ENCODE measurements at regions not wholly inside any gene's neighbourhood (a gene's known extent, or its start where the extent isn't known, plus 50 kb on each side); places are given as distances from the start of the nearest gene placed in this dataset.
A peak's percentile ranks its signal among the peaks of the same experiment; 100 is the strongest.

DNA sequence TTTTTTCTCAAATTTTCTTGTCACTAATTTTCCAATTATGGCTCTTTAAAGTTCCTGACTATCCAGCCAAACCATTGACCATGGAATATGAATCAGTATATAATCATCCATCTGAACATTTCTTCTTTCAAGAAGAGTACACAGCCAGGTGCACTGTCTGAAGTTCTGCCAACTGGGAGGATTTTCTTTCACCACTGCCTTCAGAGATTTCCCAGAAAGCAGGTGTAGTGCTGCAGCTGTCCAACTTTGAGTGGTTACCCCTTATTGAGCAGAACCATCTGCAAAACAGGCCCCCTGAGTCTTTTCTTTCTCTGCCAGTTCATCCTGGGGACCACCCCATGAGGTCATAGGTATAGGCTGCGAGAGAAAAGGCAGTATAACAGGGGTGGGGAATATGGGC lies 1213.2 kb downstream of the RAPGEF2 start:
- H3K4me3 ChIP-seq (ENCODE audit: low read length), result no peak overlapping the region
- TF ChIP-seq, protein P1, sequence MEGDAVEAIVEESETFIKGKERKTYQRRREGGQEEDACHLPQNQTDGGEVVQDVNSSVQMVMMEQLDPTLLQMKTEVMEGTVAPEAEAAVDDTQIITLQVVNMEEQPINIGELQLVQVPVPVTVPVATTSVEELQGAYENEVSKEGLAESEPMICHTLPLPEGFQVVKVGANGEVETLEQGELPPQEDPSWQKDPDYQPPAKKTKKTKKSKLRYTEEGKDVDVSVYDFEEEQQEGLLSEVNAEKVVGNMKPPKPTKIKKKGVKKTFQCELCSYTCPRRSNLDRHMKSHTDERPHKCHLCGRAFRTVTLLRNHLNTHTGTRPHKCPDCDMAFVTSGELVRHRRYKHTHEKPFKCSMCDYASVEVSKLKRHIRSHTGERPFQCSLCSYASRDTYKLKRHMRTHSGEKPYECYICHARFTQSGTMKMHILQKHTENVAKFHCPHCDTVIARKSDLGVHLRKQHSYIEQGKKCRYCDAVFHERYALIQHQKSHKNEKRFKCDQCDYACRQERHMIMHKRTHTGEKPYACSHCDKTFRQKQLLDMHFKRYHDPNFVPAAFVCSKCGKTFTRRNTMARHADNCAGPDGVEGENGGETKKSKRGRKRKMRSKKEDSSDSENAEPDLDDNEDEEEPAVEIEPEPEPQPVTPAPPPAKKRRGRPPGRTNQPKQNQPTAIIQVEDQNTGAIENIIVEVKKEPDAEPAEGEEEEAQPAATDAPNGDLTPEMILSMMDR (IDR thresholded peaks at IDR 0.05; ENCODE audit: insufficient read depth, low read depth, low read length, missing control alignments), result no peak
- DNase-seq (ENCODE audit: low read depth), result no peak

DNA sequence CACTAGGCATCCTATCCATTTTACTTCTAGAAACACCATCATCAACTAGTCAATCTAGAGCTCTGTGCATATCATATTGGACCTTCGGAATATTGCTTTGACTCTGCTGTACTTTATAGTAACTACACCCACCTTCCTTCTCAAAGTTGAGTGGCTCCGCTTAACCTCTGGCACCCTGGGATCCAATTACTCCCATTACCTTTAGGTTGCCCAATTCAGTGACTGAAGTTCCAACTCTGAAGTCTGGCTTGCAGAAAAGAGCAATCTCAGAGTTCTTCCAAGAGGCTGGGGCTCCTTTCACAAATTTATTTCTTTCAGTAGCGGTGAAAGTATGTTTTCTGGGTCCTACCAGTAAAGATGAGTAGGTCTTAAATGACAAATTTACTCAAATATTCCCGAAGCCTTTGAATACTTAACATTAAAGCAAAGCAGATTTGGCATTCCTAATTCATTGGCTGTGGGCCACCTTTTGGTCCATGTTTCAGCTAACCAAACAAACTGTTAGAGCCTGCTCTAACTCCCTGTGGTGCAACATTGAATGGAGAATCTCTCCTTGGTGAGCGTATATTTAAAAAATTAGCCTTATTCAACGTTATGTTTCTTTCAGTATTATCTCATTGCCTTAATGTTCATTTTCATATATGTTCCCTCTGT lies 1215.8 kb downstream of the RAPGEF2 start:
- H3K4me3 ChIP-seq (ENCODE audit: low read length), result no peak overlapping the region
- TF ChIP-seq, protein P1 (IDR thresholded peaks at IDR 0.05; ENCODE audit: insufficient read depth, low read depth, low read length, missing control alignments), result no peak
- no peak for DNase-seq (ENCODE audit: low read depth)

DNA sequence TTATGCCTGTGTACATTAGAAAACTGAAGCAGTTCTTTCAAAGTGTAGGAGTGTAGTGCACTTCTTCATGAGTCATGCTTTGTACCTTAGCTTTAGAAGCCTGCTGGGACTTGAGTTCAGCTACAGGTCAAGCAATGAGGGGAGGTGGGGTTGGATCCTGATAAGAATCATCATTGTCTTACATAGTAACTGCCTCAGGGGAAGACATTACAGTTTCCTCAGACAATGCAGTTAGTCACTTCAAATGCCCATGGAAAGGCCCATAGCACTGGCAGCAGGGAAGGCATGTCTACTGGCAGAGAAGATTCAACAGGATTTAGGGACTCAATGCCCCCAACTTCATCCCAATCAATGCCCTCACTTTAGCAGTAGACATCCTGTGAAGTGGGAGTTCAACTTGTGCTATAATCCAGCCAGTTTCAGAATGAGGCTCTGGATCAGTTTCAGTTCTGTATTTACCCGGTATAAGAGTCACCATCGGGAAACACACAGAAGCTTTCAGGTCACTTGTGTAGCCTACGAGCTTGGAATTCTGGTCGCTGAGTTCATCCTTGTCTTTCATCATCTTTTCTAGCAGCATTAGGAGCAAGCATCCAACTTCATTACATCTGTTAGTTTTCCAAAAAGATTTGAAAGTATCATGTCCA lies 1216.5 kb downstream of the RAPGEF2 start:
- H3K4me3 ChIP-seq (ENCODE audit: low read length), result no peak overlapping the region
- TF ChIP-seq, protein P1 (IDR thresholded peaks at IDR 0.05; ENCODE audit: insufficient read depth, low read depth, low read length, missing control alignments), result no peak
- DNase-seq (ENCODE audit: low read depth), result peak; percentile 98

DNA sequence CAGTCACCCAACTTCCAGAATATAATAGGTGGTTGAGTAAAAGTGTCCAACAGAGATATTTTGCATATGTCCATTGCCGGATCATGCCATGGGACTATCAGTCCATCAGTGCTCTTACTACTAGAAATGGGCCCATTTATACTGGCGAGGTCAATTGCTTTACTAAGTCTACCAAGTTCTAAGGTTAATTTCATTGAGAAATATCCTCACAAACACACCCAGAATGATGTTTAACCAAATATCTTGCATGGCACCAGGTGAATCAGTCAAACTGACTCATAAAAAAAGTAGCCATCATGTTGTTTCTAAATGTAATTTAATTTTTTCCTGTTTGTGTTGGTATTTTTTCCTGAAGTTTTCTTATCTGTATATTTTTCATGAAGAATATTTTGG lies 1217.0 kb downstream of the RAPGEF2 start:
- peak; percentile 73 for DNase-seq (ENCODE audit: low read depth)
- H3K4me3 ChIP-seq (ENCODE audit: low read length), result no peak overlapping the region
- TF ChIP-seq, protein P1 (IDR thresholded peaks at IDR 0.05; ENCODE audit: insufficient read depth, low read depth, low read length, missing control alignments), result no peak

DNA sequence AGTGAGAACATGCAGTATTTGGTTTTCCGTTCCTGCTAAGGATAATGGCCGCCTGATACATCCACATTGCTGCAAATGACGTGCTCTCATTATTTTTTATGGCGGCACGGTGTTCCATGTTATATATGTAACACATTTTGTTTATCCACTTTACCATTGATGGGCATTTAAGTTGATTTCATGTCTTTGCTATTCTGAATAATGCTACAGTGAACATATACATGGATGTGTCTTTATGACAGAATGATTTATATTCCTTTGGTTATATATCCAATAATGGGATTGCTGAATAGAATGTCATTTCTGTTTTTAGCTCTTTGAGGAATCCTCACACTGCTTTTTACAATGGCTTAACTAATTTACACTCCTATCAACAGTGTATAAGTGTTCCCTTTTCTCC lies 1223.2 kb downstream of the RAPGEF2 start:
- H3K4me3 ChIP-seq (ENCODE audit: low read length), result no peak overlapping the region
- TF ChIP-seq, protein P1 (IDR thresholded peaks at IDR 0.05; ENCODE audit: insufficient read depth, low read depth, low read length, missing control alignments), result no peak
- no peak for DNase-seq (ENCODE audit: low read depth)

DNA sequence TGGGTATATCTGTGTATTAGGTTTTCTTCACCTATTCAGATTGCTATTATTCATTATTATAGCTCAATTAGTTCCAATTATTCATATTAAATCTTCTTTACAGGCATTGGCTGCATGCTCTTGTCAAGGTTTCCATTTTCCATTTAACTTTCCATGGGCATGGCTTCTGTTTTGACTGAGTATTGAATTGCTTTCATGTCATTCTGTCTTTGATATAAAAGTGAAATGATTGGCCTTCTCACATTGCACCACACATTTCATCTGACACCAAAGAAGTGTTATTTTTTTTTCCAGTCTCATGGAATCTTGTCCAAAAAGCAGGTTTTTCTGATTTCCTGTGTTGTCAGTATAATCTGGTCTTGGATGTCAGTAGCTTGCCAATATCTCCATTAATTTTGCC lies 1244.3 kb downstream of the RAPGEF2 start:
- TF ChIP-seq, protein P1 (IDR thresholded peaks at IDR 0.05; ENCODE audit: insufficient read depth, low read depth, low read length, missing control alignments), result no peak
- no peak for DNase-seq (ENCODE audit: low read depth)
- no peak overlapping the region for H3K4me3 ChIP-seq (ENCODE audit: low read length)

DNA sequence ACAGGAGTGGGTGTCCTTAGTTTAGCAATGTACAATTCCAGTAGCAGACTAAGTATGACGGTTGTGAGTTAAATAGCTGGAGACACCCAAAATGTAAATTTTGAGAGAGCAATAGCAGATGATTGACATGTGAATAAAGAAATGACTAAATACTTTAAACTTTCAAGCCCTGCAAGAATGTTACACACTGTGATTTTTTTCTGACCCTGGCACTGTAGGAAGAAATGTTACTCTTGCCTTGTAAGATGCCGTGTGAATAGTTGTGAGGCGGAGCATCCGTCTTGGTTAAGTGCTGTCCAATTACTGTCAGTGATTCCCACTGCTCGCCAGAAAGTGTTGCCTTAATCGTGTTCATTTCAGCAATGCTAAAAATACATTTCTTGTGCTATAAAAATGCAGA lies 1248.1 kb downstream of the RAPGEF2 start:
- TF ChIP-seq, protein P1 (IDR thresholded peaks at IDR 0.05; ENCODE audit: insufficient read depth, low read depth, low read length, missing control alignments), result no peak
- no peak overlapping the region for H3K4me3 ChIP-seq (ENCODE audit: low read length)
- DNase-seq (ENCODE audit: low read depth), result peak; percentile 7
